Body of pancreas (tissue), 4 donors: ENCODE measurements at regions not wholly inside any gene's neighbourhood (a gene's known extent, or its start where the extent isn't known, plus 50 kb on each side); places are given as distances from the start of the nearest gene placed in this dataset.

ENCODE experiments used
- POLR2A ChIP-seq, 3 donors: fragments of 450-650 bp; IDR thresholded peaks; one replicate each; pipeline ENCODE4 v1.6.1; 2016; ENCODE audit warnings: antibody characterized with exemption in 3 of 3, mild to moderate bottlenecking in 2 of 3
- TF ChIP-seq, protein P1 (sequence below), 7 experiments: fragments of 450-650 bp in 4 of 7; fragments of 200-600 bp in 3 of 7; sonication (generic) in 3 of 7; IDR thresholded peaks; one replicate each; pipeline ENCODE4 v1.5.1; 2016 to 2019; ENCODE audit warnings: antibody characterized with exemption in 7 of 7

GRCh38 chr5:169426784-169427183, 125.8 kb upstream of the SLIT3 start:
- TF ChIP-seq POLR2A (IDR thresholded peaks at IDR 0.05) = no peak
- TF ChIP-seq, protein P1, sequence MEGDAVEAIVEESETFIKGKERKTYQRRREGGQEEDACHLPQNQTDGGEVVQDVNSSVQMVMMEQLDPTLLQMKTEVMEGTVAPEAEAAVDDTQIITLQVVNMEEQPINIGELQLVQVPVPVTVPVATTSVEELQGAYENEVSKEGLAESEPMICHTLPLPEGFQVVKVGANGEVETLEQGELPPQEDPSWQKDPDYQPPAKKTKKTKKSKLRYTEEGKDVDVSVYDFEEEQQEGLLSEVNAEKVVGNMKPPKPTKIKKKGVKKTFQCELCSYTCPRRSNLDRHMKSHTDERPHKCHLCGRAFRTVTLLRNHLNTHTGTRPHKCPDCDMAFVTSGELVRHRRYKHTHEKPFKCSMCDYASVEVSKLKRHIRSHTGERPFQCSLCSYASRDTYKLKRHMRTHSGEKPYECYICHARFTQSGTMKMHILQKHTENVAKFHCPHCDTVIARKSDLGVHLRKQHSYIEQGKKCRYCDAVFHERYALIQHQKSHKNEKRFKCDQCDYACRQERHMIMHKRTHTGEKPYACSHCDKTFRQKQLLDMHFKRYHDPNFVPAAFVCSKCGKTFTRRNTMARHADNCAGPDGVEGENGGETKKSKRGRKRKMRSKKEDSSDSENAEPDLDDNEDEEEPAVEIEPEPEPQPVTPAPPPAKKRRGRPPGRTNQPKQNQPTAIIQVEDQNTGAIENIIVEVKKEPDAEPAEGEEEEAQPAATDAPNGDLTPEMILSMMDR (IDR thresholded peaks at IDR 0.05) = no peak
